HFF-Myc (cell line): ENCODE measurements at regions not wholly inside any gene's neighbourhood (a gene's known extent, or its start where the extent isn't known, plus 50 kb on each side); places are given as distances from the start of the nearest gene placed in this dataset.

Source experiments
- DNase-seq: peaks from one replicate; pipeline ENCODE4 v3.0.0-alpha.2; 2011; ENCODE audit warnings: low read depth; ENCODE audit errors: extremely low read depth
- H3K4me3 ChIP-seq: replicated peaks from 2 replicates; pipeline ENCODE4 v1.5.1; 2011; ENCODE audit warnings: low read depth, mild to moderate bottlenecking, control low read depth, low read length
- TF ChIP-seq, protein P1 (sequence below): IDR thresholded peaks from 2 replicates; pipeline ENCODE4 v1.5.1; 2012; ENCODE audit warnings: mild to moderate bottlenecking, low read depth, low read length, control low read depth; ENCODE audit errors: missing control alignments

DNA sequence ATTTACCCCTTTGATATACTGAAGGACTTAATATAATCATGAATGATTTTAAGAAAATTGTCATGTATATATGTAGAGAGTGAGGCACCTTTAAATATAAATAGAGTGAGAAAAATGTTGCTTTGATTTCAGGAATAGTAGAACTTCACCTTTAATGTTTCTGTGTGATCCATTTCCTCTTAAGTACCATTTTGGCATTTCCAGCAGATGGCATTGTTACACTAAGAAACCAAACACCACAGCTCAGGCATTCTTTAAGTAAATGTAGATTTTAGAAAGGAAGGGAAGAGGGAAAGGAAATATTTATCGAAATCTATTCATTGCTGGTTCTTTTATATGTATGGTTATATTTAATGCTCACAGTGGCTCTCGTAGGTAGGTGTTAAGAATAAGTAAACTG is 556.7 kb upstream of the FBXO33 start:
- no peak overlapping the region for H3K4me3 ChIP-seq
- TF ChIP-seq, protein P1, sequence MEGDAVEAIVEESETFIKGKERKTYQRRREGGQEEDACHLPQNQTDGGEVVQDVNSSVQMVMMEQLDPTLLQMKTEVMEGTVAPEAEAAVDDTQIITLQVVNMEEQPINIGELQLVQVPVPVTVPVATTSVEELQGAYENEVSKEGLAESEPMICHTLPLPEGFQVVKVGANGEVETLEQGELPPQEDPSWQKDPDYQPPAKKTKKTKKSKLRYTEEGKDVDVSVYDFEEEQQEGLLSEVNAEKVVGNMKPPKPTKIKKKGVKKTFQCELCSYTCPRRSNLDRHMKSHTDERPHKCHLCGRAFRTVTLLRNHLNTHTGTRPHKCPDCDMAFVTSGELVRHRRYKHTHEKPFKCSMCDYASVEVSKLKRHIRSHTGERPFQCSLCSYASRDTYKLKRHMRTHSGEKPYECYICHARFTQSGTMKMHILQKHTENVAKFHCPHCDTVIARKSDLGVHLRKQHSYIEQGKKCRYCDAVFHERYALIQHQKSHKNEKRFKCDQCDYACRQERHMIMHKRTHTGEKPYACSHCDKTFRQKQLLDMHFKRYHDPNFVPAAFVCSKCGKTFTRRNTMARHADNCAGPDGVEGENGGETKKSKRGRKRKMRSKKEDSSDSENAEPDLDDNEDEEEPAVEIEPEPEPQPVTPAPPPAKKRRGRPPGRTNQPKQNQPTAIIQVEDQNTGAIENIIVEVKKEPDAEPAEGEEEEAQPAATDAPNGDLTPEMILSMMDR = no peak
- DNase-seq = no peak

DNA sequence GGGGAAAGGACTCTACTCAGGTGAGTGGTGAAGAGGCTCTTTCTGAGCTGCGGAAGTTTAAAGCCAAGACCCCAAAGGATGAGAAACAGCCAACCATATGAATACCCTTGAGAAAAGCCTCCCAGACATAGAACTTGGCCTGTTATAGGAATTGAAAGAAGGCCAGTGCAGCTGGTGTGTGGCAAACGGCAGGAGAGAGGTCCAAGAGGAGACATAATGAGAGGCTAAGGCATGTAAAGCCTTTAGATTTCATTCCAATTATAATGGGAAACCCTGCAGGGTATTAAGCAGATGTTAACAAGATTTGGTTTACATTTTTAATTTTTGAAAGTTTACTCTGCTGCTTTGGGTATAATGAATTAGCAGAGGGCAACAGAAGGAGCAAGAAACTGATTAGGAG is 552.1 kb upstream of the FBXO33 start:
- no peak for DNase-seq
- H3K4me3 ChIP-seq = no peak overlapping the region
- TF ChIP-seq, protein P1 = no peak

DNA sequence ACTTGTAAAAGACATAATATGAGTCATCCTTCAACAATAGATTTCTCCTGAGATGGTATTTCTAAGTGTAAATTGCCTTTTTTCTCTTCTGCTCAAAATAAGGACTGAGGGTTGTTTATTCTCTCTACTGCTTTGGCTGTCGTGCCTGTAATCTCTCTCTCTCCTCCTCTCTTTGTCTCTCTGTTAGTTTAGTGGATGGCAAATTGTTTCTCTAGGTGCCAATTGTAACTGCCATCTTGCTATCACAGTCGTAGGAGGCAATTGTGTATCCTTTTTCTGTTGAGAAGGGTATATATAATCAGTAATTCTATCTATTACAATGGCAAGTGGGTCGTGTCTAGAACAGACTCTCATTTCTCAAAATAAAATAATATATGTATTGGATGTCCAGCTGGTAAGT is 545.0 kb upstream of the FBXO33 start:
- no peak for DNase-seq
- no peak overlapping the region for H3K4me3 ChIP-seq
- TF ChIP-seq, protein P1 = no peak

DNA sequence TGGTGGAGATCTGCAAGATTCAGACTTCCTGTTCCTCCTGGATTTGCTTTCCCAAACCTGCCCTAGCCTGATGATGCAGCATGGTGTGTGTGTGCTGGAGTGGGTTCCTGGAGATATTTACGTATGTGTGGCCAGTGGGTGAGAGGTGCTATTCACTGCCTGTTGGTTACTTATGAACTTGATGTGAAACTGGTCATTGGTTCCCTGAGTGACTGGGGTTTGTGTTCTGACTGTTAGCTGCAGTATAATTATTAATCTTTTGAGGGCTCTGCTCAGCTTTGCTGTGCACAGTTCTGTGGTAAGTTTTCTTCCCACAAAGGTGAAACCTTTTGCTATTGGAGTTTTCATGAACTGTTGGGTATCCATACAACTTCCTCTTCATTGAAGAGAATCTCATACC is 541.8 kb upstream of the FBXO33 start:
- TF ChIP-seq, protein P1 = no peak
- no peak for DNase-seq
- no peak overlapping the region for H3K4me3 ChIP-seq

DNA sequence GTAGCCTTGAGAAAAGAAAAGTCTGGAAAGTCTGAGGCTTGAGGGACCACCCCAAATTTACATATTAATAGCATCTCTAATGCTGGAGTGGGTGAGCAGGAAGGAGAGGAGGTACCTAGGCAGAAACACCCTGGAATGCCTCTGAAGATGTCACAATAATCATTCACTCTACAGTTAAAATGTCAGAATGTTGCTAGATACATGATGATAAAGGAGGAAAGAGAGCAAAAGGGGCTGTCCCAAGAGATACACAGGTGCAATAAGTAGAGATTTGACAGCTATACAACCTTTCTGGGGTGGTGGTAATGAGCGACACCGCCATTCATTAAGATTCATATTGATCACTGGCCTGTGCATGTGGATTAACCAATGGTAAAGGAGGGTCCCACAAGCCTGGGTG is 540.5 kb upstream of the FBXO33 start:
- DNase-seq = no peak
- H3K4me3 ChIP-seq = no peak overlapping the region
- TF ChIP-seq, protein P1 = no peak

DNA sequence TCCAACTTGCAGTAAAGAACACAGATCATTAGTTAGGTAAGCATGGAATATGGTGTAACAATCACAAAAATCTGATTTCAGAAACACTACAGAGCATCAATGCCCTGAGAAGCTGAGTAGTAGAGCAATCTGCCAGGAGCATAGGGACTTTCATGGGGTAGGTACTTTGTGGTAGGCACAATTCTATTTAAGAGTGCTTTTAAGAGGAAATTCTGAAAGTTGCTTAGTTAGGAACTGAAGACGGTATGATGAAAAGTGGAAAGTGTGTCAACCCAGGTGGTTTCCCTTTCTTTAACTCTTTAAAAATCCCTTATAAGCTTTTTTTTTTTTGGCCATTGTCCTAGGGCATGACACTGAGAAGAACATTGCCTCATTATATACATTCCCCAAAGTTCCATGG is 535.7 kb upstream of the FBXO33 start:
- H3K4me3 ChIP-seq = no peak overlapping the region
- DNase-seq = no peak
- TF ChIP-seq, protein P1 = no peak

DNA sequence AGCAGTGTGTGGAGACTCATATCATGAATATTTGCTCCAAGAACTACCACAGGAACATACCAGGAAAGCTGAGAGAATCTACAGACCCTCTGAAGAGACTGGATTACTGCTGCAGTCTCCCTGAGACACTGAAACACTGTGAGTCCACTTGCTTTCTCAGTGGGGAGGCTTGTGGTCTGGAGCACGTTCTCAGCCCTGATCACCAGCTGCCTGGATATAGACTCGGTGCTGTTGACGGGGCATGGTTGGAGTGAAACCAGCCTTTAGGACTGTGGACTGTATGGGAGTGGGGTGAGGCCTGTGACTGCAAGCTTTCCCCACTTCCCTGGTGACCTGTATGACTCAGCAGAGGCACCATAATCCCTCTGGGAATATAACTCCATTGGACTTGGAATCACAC is 525.8 kb upstream of the FBXO33 start:
- DNase-seq = no peak
- no peak overlapping the region for H3K4me3 ChIP-seq
- TF ChIP-seq, protein P1 = no peak
